Muscle layer of duodenum (tissue), 2 donors: ENCODE measurements at regions not wholly inside any gene's neighbourhood (a gene's known extent, or its start where the extent isn't known, plus 50 kb on each side); places are given as distances from the start of the nearest gene placed in this dataset.
"Not testable (repeated sequence)": the region's sequence is repeated elsewhere in the genome, so short reads cannot be mapped to it uniquely, and the experiment has no call there.

ENCODE experiments used
- H3K27ac ChIP-seq: one replicate; pipeline ENCODE4 v1.7.0; 2013; ENCODE audit warnings: mild to moderate bottlenecking, low read length
- H3K27me3 ChIP-seq: one replicate; pipeline ENCODE4 v1.7.0; 2013; ENCODE audit warnings: low read depth, mild to moderate bottlenecking, control low read depth, low read length
- H3K36me3 ChIP-seq, 2 donors: one replicate each; pipeline ENCODE4 v1.7.0; 2013; ENCODE audit warnings: low read length in 2 of 2, control low read depth in 1 of 2, mild to moderate bottlenecking in 1 of 2; ENCODE audit not compliant: insufficient read depth in 2 of 2, control insufficient read depth in 1 of 2
- H3K4me1 ChIP-seq, 2 donors: one replicate each; pipeline ENCODE4 v1.7.0; 2013; ENCODE audit warnings: low read length in 2 of 2, mild to moderate bottlenecking in 2 of 2, control low read depth in 1 of 2, moderate library complexity in 1 of 2; ENCODE audit not compliant: insufficient read depth in 2 of 2, control insufficient read depth in 1 of 2
- H3K4me3 ChIP-seq, 2 donors: one replicate each; pipeline ENCODE4 v1.7.0; 2013; ENCODE audit warnings: low read length in 2 of 2, low read depth in 1 of 2, mild to moderate bottlenecking in 1 of 2
- H3K9me3 ChIP-seq, 2 donors: one replicate each; pipeline ENCODE4 v1.7.0; 2013; ENCODE audit warnings: low read length in 2 of 2, control low read depth in 1 of 2, mild to moderate bottlenecking in 1 of 2; ENCODE audit not compliant: control insufficient read depth in 1 of 2
- donor health status: healthy.

GRCh38 chr3:40923651-40924050, 275.7 kb upstream of the CTNNB1 start:
- H3K4me3 ChIP-seq: no peak overlapping the region
- H3K9me3 ChIP-seq: no peaks in the 10 kb centered on the region
- H3K36me3 ChIP-seq: no peaks in the 10 kb centered on the region
- H3K4me1 ChIP-seq: peaks cover 0 to 10% of the 10 kb centered on the region in 2 donors
- no peaks in the 10 kb centered on the region for H3K27me3 ChIP-seq
- H3K27ac ChIP-seq: no peak overlapping the region

- Histone ChIP-seq H3K9me3 (no peaks in the 10 kb centered on the region), H3K4me1 (peaks cover 0 to 10% of the 10 kb centered on the region in 2 donors), H3K27me3 (no peaks in the 10 kb centered on the region), H3K4me3 (no peak overlapping the region), H3K27ac (no peak overlapping the region), H3K36me3 (no peaks in the 10 kb centered on the region)
Measured at GRCh38 chr3:40924559-40925141, 274.7 kb upstream of the CTNNB1 start.

- H3K27me3 ChIP-seq: no peaks in the 10 kb centered on the region
- no peaks in the 10 kb centered on the region for H3K36me3 ChIP-seq
- no peak overlapping the region for H3K27ac ChIP-seq
- no peaks in the 10 kb centered on the region for H3K9me3 ChIP-seq
- peaks cover 0 to 10% of the 10 kb centered on the region in 2 donors for H3K4me1 ChIP-seq
- H3K4me3 ChIP-seq: no peak overlapping the region
Measured at GRCh38 chr3:40925231-40925630, 274.1 kb upstream of the CTNNB1 start.

GRCh38 chr3:40930131-40930538, 269.2 kb upstream of the CTNNB1 start:
- Histone ChIP-seq H3K27me3 (no peaks in the 10 kb centered on the region), H3K4me1 (peaks cover 0 to under 1% of the 10 kb centered on the region in 2 donors), H3K4me3 (no peak overlapping the region), H3K9me3 (no peaks in the 10 kb centered on the region), H3K27ac (no peak overlapping the region), H3K36me3 (no peaks in the 10 kb centered on the region)

DNA sequence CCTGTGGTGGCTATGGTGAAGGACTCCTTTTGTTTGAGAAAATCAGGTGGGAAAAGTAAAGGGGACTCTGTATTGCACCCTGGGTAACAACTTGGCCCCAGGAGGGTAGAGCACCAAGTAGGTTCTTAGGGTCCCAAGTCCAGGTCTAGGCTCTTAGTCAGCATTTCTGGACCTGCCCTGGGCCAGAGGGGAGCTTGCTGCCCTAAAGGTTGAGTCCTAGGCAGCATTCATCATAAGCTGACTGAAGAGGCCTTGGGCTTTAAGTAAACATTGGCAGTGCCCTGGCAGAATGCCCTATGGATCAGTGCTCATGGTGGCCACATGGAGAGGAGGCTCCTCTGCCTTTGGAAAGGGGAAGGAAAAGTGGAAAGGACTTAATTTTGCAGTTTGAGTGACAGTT, 268.5 kb upstream of the CTNNB1 start:
- Histone ChIP-seq H3K36me3 (no peaks in the 10 kb centered on the region), H3K4me3 (no peak overlapping the region)

GRCh38 chr3:40938591-40938990, 260.7 kb upstream of the CTNNB1 start:
- H3K27ac ChIP-seq: no peak overlapping the region
- no peaks in the 10 kb centered on the region for H3K36me3 ChIP-seq
- H3K4me3 ChIP-seq: no peak overlapping the region
- H3K4me1 ChIP-seq: no peaks in the 10 kb centered on the region
- H3K9me3 ChIP-seq: no peaks in the 10 kb centered on the region
- H3K27me3 ChIP-seq: no peaks in the 10 kb centered on the region

More for the DNA sequence above, 268.5 kb upstream of the CTNNB1 start:
- H3K27me3 ChIP-seq: no peaks in the 10 kb centered on the region
- no peaks in the 10 kb centered on the region for H3K4me1 ChIP-seq
- H3K27ac ChIP-seq: no peak overlapping the region
- no peaks in the 10 kb centered on the region for H3K9me3 ChIP-seq

- no peaks in the 10 kb centered on the region for H3K4me1 ChIP-seq
- H3K9me3 ChIP-seq: no peaks in the 10 kb centered on the region
- H3K4me3 ChIP-seq: no peak overlapping the region
- no peaks in the 10 kb centered on the region for H3K27me3 ChIP-seq
- no peak overlapping the region for H3K27ac ChIP-seq
- no peaks in the 10 kb centered on the region for H3K36me3 ChIP-seq
Measured at GRCh38 chr3:40939030-40939740, 260.1 kb upstream of the CTNNB1 start.

DNA sequence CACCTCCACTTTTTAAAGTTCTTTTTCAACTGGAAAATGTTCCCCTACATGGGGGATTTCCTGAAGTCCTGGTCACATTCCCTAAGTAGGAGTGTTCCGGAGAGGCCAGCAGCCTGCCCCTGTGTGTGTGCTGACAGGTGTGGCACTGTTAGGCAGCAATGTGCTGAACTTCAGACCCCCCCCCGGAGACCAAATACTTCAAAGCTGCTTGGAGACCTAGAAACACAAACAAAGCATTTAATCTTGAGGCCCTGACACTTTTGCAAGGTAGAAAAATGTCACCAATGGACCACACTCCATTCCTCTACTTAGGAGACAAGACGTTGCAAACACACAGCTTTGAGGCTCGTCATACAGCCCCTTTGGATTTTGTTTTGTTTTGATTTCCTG, 259.6 kb upstream of the CTNNB1 start:
- Histone ChIP-seq H3K4me1 (no peaks in the 10 kb centered on the region), H3K27me3 (no peaks in the 10 kb centered on the region), H3K36me3 (no peaks in the 10 kb centered on the region), H3K9me3 (no peaks in the 10 kb centered on the region), H3K27ac (no peak overlapping the region), H3K4me3 (no peak overlapping the region)

- H3K27me3 ChIP-seq: no peaks in the 10 kb centered on the region
- H3K4me3 ChIP-seq: no peak overlapping the region
- no peak overlapping the region for H3K27ac ChIP-seq
- H3K4me1 ChIP-seq: no peaks in the 10 kb centered on the region
- no peaks in the 10 kb centered on the region for H3K9me3 ChIP-seq
- H3K36me3 ChIP-seq: no peaks in the 10 kb centered on the region
Measured at GRCh38 chr3:40940651-40941050, 258.7 kb upstream of the CTNNB1 start.

DNA sequence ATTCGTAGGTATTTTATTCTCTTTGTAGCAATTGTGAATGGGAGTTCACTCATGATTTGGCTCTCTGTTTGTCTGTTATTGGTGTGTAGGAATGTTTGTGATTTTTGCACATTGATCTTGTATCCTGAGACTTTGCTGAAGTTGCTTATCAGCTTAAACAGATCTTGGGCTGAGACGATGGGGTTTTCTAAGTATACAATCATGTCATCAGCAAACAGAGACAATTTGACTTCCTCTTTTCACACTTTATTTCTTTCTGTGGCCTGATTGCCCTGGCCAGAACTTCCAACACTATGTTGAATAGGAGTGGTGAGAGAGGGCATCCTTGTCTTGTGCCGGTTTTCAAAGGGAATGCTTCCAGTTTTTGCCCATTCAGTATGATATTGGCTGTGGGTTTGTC, 252.3 kb upstream of the CTNNB1 start:
- not testable (repeated sequence) for H3K27me3 ChIP-seq, H3K4me3 ChIP-seq, H3K36me3 ChIP-seq, H3K9me3 ChIP-seq, H3K27ac ChIP-seq, H3K4me1 ChIP-seq

- not testable (repeated sequence) for H3K4me3 ChIP-seq, H3K27ac ChIP-seq, H3K27me3 ChIP-seq, H3K9me3 ChIP-seq, H3K4me1 ChIP-seq, H3K36me3 ChIP-seq
Measured at GRCh38 chr3:40949347-40949746, 250.0 kb upstream of the CTNNB1 start.

- no peaks in the 10 kb centered on the region for H3K36me3 ChIP-seq
- H3K27me3 ChIP-seq: no peaks in the 10 kb centered on the region
- peaks cover 0 to 9% of the 10 kb centered on the region in 2 donors for H3K9me3 ChIP-seq
- no peak overlapping the region for H3K4me3 ChIP-seq
- H3K4me1 ChIP-seq: no peaks in the 10 kb centered on the region
- no peak overlapping the region for H3K27ac ChIP-seq
Measured at GRCh38 chr3:40951636-40952035, 247.7 kb upstream of the CTNNB1 start.
